Esophagus squamous epithelium (tissue), 4 donors: ENCODE measurements at regions not wholly inside any gene's neighbourhood (a gene's known extent, or its start where the extent isn't known, plus 50 kb on each side); places are given as distances from the start of the nearest gene placed in this dataset.

Source experiments
- POLR2A ChIP-seq, 4 donors: fragments of 450-650 bp; IDR thresholded peaks; one replicate each; pipeline ENCODE4 v1.6.1; 2017; ENCODE audit warnings: antibody characterized with exemption in 4 of 4, mild to moderate bottlenecking in 4 of 4, moderate library complexity in 3 of 4
- TF ChIP-seq, protein P1 (sequence below), 6 experiments: fragments of 450-650 bp in 4 of 6; fragments of 200-600 bp in 2 of 6; sonication (generic) in 2 of 6; IDR thresholded peaks; one replicate each; pipeline ENCODE4 v1.5.1; 2016 to 2019; ENCODE audit warnings: antibody characterized with exemption in 6 of 6, mild to moderate bottlenecking in 4 of 6, moderate library complexity in 4 of 6

DNA sequence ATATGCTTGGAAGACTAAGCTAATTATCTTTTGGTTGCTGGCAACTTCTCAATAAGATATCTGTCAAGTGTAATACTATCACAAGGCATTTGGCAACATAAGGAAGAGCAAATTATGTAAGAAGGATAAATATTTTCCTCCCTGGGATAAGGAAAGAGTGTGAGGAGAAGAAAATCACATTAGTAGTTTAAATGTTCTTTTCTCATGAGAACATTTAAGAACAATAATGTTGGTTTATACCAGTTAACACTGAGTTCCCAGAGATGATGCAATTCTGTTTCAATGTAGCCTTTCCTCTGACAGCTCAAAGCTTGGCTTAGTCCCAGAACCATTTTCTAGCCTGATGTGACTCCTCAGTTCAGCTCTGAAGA lies 66.1 kb upstream of the NPHP3 start:
- TF ChIP-seq, protein P1, sequence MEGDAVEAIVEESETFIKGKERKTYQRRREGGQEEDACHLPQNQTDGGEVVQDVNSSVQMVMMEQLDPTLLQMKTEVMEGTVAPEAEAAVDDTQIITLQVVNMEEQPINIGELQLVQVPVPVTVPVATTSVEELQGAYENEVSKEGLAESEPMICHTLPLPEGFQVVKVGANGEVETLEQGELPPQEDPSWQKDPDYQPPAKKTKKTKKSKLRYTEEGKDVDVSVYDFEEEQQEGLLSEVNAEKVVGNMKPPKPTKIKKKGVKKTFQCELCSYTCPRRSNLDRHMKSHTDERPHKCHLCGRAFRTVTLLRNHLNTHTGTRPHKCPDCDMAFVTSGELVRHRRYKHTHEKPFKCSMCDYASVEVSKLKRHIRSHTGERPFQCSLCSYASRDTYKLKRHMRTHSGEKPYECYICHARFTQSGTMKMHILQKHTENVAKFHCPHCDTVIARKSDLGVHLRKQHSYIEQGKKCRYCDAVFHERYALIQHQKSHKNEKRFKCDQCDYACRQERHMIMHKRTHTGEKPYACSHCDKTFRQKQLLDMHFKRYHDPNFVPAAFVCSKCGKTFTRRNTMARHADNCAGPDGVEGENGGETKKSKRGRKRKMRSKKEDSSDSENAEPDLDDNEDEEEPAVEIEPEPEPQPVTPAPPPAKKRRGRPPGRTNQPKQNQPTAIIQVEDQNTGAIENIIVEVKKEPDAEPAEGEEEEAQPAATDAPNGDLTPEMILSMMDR (IDR thresholded peaks at IDR 0.05) = no peak
- TF ChIP-seq POLR2A (IDR thresholded peaks at IDR 0.05) = no peak
